HUDEP-2 (cell line): ENCODE measurements at regions not wholly inside any gene's neighbourhood (a gene's known extent, or its start where the extent isn't known, plus 50 kb on each side); places are given as distances from the start of the nearest gene placed in this dataset.

Experiments used
- DNase-seq, 76 experiments: peaks; one replicate each; lab custom pipeline; 2025; ENCODE audit not compliant: unreplicated experiment in 76 of 76; lab: John Stamatoyannopoulos, UW

DNA sequence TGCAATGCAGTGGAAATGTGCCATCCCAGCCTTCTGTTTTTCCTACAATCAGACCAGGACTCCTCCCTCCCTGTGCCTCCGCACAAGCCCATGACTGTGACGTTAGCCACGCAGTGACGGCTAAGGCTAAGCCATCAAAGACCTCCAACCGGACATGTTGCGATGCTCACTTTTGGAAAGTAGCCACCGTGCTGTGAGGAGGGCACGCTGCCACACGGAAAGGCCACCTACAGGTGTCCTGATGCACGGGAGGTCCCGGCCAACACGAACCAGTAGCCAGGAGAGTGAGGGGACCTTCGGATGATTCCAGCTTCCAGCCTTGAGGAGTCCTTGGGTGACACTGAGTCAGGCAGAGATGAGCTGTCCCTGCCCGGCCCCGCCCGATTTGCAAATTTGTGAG, 53.9 kb downstream of the FOXL1 start:
- no peak for DNase-seq

DNA sequence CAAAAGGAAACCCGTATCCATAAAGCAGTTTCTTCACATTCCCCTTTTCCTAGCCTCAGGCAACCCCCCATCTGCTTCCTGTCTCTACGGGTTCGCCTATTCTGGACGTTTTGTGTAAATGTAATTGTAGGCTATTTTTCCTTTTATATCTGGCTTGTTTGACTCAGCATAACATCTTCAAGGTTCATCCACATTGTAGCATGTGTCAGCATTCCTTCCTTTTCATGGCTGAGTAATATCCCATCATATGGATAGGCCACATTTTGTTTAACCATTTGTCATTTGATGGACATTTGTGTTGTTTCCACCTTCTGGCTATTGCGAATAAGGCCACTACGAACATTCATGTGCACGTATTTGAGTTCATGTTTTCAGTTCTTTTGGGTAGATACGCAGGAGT, 54.6 kb downstream of the FOXL1 start:
- DNase-seq: no peak

DNA sequence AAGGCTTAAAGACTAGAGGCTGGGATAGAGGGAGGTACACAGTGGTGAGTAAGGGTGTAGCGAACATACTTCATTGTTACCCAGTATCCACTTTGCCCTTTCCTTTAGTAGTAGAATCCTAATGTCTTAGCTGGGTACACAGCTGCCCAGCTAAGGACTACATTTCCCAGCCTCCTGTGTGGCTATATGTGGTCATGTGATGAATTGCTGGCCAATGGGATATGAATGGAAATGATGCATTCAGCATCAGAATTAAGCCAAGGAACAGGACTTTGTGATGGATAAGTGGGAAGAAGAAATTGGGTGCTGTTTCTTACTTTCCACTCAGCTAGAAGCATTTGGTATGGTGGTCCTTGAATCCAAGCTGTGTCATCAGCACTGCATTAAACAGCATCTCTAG, 55.9 kb downstream of the FOXL1 start:
- no peak for DNase-seq

DNA sequence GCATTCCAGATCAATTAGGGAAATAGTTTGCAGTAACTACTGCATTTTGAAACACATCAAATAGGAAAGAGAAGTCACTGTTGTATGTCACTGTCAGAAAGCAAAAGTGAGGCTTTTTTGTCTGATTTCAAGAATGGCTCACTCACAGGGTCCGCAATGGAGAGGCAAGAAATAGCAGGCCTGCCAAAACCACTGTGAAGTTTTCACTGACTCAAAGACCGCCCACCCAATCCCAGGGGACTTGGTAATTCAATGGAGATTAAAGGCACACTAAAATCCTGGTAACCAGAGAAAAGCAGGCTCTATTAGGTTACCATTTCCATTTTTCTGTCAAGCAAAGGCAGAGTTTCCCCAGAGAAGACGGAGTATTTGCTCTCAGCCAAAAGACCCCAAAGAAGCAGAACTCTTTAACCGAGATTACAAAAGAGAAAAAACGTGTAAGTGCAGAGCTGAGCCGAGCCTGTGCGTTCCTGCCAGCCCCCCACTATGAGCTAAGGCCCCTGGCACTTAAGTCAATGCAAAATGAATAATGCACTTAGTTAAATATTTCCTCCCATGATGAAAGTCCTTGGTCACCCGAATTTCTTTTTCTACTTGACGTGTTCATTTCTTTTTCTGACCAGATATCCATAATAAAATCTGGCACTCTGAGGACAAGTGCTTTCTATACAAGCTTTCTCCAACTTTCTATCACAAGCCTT, 57.0 kb downstream of the FOXL1 start:
- no peak for DNase-seq

DNA sequence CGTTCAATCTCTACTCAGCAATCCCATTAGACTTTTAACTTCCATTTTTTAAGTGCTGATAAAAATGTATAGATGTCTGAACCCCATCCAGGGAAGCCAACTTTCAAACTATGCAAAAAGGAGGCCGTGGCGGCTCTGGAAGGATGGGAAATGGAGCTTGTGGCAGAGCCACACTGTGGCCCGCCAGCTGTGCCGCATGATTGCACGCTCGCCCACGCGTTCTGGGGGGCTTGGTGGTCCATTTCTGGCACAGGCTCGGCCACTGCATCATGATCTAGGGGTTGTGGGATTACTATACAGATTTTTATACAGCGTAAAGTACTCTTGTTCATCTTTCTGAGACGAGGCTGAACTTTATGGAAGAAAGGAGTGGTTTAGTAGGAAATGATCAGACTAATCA, 57.6 kb downstream of the FOXL1 start:
- DNase-seq: no peak

DNA sequence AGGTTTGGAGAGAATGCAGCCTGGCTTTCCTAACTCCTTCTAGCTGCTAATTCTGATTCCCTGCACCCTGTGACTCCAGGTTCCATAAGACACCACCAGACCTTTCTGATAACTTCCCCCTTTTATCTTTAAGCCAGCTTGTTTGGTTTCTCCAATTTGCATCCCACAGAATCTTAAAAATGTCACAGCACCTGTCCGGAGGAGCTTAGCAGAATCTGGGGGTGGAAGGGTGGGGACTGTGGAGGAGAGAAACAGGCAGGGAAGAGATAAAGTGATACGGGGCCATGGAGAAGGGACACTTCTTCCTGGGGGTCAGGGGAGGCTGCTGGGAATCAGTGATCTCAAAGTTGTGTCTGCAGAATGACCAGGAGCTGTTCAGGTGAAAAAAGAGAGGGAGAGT, 59.4 kb downstream of the FOXL1 start:
- no peak for DNase-seq

DNA sequence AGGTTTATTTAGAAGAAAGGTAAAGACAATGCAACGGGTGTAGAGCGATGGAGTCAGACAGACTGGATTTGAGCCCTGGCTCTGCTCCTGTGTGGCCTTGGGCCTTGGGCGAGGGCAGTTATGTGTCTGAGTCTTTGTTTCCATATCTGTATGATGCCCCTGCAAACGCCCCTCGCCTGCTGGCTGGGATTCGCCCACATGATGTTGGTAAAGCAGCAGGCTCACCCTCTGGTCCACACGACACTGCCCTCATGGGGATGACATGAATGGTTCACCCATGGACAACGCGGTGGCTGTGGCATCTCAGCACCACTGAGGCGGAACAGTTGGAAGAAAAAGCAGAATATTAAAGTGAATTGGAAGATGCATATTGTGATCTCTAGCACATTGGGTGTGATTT, 60.3 kb downstream of the FOXL1 start:
- DNase-seq: no peak

DNA sequence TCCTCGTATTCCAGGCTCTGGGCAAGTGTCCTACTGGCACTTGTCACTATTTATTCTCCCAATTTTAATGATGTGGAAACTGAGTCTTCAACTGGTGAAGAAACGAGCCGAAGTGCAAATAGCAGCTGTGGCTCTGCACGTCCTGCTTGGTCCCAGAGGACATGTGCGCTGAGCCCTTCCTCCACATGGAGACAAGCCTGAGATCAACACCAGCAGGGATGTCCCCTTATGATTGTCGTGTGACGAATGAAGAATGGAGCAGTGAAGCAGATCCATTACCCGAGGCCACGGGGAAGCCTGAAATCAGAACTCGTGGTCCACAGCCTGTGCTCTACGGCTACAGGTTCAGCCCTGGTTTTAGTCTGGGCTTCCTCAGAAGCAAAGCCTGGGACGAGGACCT, 61.0 kb downstream of the FOXL1 start:
- no peak for DNase-seq

DNA sequence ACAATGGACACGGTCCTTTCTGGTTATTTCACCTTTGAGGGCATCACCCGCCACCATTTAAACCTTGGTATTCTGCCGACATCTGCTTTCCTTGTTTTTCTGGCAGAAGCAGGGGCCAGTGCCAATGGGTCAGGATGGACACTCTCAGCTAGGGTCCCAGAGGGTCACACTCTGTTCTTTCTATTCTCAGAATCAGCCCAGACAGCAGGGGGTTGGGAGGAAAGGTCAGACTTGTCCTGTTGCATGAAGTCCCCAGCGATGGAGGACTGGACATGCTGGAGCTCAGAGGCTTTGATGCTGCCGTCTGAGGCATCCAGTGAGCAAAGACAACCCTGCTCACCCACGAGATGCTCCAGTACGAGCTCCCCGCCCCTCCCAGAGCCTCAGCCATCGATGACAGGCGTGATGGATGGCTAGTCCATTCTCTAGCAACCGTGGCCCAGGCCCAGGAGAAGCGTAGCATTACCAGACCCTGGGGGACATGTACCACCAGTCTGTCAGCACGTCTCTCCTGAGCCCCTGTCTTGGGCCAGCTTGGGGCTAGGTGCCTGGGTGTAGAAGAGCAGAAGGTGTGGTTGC, 62.0 kb downstream of the FOXL1 start:
- DNase-seq: no peak

DNA sequence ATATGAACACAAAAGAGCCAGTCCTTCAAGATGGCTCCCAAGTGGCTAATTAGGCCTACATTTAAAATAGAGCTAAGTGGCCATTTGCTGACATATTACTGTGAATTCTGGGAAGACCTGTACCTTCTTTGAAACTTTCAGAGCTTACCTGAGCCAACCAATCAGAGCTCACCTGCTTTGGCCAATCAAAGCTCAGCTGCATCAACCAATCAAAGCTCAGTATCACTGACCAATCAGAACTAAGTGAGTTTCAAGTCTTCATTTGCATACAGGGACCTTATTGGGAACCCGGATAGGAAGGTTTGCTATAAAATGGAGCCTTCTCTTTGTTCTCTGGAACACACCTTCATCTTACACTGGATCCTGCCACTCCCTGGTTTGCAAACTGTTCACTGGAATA, 63.7 kb downstream of the FOXL1 start:
- DNase-seq: no peak

DNA sequence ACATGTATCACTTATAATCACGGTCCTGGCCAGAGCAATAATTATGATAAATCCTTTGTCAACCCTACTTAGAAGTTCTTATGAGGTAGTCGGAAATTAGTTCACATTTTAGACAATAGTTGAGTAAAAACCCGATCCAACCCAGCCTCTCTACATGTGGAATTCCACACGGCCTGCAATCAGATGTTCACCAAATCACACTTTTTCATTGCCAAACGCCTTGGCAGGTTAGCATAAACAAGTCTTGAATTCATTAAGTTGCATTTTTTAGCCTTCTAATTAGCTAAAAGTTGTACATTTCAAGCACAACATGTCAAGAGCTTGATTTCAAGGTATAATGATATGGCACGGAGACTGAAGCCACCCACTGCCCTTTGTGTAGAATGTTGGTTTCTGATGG, 65.3 kb downstream of the FOXL1 start:
- no peak for DNase-seq

DNA sequence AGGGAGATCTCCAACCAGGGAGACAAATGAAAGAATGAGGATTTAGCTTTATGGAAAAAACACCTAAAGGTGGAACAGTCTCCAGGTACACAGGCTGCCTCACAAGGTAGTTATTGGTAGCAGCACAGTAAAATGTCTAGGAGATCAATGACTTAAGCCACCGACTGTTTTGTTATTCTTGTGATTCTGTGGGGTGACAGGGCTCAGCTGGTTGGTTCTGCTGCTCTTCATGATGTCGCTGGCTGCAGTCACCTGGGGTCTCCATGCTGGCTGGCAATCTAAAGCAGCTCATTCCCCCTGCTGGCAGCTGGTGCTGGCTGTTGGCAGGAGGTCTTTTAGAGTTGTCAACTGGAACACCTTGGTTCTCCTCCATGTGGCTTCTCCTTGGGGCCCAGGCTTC, 69.2 kb downstream of the FOXL1 start:
- DNase-seq: no peak

DNA sequence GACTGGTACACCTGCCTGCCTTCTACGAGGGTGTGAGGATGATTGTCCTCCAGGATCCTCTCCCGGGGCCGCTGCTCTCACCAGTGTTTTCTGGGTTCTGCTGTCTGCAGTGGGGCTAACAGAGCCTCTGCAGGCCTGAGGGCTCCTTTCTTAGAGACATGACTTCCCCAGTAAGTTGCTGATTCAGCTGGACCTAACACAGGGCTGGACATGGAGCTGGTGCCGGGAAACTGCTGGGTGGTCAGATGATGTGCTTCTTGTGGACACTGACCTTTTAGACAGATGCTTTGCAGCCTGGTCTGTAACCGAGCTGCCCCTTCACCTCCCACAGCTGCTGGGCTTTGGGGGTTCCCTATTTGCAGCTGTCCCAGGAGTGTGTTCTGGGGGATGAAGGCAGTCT, 71.5 kb downstream of the FOXL1 start:
- no peak for DNase-seq

DNA sequence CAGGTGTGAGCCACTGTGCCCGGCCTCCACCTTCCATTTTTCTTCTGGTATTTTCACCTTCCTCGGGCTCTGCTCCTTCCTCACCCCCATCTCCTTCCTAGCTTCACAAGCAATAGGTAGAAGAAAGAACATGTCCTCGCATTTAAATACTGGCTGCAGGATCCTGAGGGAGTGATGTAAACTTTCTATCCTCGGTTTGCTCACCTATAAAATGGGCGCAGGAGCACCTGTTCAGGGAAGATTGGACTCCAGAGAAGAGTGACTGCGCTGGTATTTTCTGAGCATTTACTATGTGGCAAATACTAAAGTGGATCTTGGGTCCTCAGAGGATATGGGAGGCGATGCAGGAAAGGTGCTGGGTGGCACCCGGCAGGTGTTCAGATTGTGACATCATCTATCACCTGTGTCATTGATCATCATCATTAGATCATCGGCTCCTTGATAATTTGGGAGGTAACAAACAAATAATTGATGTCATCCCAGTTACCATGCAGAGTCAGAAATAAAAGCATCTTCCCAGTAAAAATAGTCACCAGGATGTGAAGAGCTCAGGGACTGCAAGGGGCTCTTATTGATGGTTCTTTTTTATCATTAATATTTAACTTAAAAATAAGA, 72.8 kb downstream of the FOXL1 start:
- no peak for DNase-seq

DNA sequence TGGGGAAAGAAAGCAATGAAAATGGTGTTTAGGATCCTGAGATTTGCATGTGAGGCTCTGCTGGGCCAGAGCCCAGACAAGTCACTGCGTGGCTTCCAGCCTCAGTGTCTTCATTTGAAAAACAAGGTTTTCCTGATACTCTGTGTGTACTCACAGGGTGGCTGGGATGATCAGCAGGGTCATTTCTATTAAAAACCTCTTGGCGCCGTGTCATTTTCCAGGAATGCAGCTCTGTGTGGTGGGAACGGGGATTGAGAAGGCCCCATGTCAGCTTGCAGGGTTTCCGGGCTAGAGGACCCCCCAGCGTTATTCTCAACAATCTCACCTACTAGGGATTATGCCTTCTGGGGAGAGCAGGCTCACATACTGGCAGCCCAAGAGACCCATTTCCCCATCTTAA, 73.5 kb downstream of the FOXL1 start:
- no peak for DNase-seq

DNA sequence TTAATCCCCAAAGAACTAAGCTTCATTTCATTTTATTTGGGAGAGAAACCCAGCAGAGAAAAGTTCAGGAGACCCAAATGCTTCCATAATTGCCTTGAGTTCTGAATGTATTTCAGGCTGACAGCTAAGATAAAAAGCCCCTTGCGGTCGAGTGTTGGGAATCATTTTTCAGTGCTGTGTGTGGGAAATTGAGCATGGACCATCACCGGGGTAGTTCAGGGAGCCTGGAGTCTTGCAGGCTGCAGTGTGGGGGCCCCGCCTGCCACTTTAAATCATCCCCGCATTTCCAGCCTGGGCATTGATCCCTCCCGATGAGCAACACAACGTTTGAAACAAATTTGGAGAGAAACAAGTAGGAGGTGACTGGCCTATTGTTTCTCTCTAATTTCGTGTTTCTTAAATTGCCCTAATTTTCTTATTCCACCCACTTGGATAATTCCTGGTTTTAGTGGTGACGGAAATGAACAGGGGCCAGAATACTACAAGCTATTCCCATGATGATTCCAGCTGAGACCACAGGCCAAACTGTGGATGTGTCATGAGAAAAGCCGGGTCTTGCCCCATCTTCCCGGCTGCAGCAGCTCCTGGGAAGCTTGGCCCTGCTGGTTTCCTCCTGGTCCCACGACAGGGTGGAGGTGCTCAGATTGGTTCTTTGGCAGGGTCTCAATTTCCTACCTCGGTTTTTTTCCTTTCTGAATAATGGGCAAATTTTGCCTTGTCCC, 75.1 kb downstream of the FOXL1 start:
- no peak for DNase-seq

DNA sequence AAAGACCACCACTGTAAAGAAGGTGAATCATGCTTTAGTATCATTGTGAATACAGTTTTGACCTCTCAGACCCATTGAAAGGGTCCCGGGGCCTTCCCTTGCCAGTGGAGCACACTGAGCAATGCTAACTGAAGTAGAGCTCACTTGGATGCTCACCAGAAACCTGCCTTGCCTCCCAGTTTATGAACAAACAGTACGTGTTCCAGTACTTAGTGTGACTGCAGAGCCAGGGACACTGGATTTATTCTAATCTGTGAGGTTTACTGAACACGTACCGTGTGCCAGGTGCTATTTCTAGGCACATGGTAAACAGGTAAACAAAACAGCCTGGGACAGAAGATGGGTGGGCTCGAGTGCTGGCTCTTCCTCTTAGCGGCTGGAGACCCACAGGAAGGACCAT, 79.6 kb downstream of the FOXL1 start:
- no peak for DNase-seq

DNA sequence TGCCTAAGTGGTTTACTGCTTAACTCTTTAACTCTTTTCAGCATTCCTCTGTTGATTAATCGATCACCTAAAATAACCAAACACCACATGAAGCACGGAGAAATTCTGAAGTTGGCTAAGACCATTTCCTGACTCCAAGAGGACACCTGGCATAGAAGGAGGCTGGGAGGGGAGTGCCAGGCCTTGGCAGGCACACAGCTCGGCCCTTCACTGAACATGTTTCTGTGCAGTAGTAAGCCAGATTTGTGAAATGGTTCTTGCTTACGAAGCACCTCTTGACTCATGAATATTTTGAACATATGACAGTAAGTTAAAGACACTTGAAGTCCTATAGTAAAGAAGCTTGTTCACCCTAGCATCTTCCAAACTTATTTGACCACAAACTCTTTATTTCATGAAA, 82.3 kb downstream of the FOXL1 start:
- DNase-seq: no peak

DNA sequence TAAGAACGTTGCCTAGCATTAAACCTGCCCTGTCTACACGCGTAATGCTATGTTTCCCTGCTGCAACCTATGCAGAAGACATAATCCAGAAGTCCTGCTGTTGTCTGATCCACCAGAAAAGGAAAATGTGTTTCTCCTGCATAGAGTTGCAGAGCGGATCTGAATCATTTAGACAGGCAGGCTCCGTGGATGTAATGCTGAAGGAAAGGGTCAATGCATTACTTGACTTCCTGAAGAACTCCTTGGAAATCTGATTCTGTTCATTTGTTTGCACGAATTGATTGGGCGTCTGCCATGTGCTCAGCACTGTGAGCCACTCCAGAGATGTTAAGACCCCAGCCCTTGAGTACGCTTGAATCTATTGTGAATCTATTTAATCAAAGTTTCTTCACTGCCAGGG, 83.4 kb downstream of the FOXL1 start:
- no peak for DNase-seq

DNA sequence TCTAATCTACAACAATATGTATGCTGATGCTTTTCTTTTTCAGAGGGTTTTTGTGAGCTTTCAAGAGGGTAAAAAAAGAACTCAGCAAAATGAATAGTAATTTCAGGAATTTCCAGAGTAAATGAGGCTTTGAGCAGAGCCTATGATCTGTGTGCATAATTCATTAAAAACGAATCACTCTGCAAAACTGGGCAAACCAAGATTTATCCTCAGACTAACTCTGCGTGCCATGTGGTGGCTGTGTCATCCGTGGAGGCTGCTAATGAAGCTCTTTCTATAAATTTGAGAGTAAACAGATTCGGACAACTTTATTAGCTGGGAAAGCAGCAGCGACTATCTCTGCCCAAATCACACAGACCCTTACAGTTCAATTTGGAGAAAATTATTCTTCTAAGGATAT, 83.8 kb downstream of the FOXL1 start:
- DNase-seq: no peak

DNA sequence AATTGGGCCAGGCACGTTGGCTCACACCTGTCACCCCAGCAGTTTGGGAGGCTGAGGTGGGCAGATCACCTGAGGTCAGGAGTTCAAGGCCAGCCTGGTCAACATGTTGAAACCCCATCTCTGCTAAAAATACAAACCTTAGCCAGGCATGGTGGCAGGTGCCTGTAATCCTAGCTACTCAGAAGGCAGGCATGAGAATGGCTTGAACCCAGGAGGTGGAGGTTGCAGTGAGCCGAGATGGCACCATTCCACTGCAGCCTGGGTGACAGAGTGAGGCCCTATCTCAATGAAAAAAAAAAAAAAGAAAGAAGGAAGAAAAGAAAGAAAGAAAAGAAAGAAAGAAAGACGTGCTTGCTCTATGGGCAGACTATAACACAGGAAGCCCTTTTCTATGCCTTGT, 84.4 kb downstream of the FOXL1 start:
- no peak for DNase-seq
